ENCODE measurements at regions not wholly inside any gene's neighbourhood (a gene's known extent, or its start where the extent isn't known, plus 50 kb on each side); places are given as distances from the start of the nearest gene placed in this dataset.

DNA sequence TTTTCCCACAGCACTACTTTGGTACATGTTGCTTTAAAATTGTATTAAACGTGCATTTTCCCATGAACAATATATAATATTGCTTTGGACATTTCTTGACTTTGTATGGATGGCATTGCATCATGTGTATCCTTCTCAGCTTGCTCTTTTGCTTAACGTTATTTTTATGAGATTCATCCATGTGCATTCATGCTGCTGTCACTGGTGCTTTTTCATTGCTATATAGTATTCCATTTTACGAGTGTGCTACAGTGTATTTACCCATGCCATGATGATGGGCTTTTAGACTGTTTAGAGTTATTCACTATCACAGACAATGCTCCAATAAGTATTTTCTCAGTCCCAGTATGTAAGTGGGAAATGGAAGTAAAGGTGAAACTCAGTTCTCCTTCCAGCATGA is 195.2 kb upstream of the COX10 start:
- no peak for TF ChIP-seq EGR1 (IDR thresholded peaks at IDR 0.05)
- TF ChIP-seq YY1 (IDR thresholded peaks at IDR 0.05; ENCODE audit: low read depth), result no peak
- no peak for TF ChIP-seq FOXM1 (IDR thresholded peaks at IDR 0.05; ENCODE audit: borderline replicate concordance, low read depth)
- TF ChIP-seq TCF12 (IDR thresholded peaks at IDR 0.05; ENCODE audit: low read depth), result no peak
- TF ChIP-seq, protein P1, sequence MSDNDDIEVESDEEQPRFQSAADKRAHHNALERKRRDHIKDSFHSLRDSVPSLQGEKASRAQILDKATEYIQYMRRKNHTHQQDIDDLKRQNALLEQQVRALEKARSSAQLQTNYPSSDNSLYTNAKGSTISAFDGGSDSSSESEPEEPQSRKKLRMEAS (IDR thresholded peaks at IDR 0.05), result no peak
- no peak for TF ChIP-seq NFIC (IDR thresholded peaks at IDR 0.05)
- TF ChIP-seq, protein P2, sequence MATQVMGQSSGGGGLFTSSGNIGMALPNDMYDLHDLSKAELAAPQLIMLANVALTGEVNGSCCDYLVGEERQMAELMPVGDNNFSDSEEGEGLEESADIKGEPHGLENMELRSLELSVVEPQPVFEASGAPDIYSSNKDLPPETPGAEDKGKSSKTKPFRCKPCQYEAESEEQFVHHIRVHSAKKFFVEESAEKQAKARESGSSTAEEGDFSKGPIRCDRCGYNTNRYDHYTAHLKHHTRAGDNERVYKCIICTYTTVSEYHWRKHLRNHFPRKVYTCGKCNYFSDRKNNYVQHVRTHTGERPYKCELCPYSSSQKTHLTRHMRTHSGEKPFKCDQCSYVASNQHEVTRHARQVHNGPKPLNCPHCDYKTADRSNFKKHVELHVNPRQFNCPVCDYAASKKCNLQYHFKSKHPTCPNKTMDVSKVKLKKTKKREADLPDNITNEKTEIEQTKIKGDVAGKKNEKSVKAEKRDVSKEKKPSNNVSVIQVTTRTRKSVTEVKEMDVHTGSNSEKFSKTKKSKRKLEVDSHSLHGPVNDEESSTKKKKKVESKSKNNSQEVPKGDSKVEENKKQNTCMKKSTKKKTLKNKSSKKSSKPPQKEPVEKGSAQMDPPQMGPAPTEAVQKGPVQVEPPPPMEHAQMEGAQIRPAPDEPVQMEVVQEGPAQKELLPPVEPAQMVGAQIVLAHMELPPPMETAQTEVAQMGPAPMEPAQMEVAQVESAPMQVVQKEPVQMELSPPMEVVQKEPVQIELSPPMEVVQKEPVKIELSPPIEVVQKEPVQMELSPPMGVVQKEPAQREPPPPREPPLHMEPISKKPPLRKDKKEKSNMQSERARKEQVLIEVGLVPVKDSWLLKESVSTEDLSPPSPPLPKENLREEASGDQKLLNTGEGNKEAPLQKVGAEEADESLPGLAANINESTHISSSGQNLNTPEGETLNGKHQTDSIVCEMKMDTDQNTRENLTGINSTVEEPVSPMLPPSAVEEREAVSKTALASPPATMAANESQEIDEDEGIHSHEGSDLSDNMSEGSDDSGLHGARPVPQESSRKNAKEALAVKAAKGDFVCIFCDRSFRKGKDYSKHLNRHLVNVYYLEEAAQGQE (IDR thresholded peaks at IDR 0.05; ENCODE audit: low read depth), result no peak
- no peak for TF ChIP-seq CEBPB (IDR thresholded peaks at IDR 0.05)
- no peak for TF ChIP-seq TEAD4 (IDR thresholded peaks at IDR 0.05)
- TF ChIP-seq, protein P3, sequence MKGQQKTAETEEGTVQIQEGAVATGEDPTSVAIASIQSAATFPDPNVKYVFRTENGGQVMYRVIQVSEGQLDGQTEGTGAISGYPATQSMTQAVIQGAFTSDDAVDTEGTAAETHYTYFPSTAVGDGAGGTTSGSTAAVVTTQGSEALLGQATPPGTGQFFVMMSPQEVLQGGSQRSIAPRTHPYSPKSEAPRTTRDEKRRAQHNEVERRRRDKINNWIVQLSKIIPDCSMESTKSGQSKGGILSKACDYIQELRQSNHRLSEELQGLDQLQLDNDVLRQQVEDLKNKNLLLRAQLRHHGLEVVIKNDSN (IDR thresholded peaks at IDR 0.05), result no peak
- TF ChIP-seq RAD21 (IDR thresholded peaks at IDR 0.05; ENCODE audit: low read depth), result no peak
- TF ChIP-seq ZBTB7A (IDR thresholded peaks at IDR 0.05; ENCODE audit: low read depth), result no peak
- no peak for TF ChIP-seq TAF1 (IDR thresholded peaks at IDR 0.05; ENCODE audit: low read depth)
- TF ChIP-seq EP300 (IDR thresholded peaks at IDR 0.05; ENCODE audit: borderline replicate concordance), result no peak
- TF ChIP-seq CREB1 (IDR thresholded peaks at IDR 0.05; ENCODE audit: low read depth), result no peak

- TF ChIP-seq, protein P1 (IDR thresholded peaks at IDR 0.05), result no peak
- TF ChIP-seq, protein P3 (IDR thresholded peaks at IDR 0.05), result no peak
- no peak for TF ChIP-seq ZBTB7A (IDR thresholded peaks at IDR 0.05; ENCODE audit: low read depth)
- TF ChIP-seq TEAD4 (IDR thresholded peaks at IDR 0.05), result no peak
- no peak for TF ChIP-seq CREB1 (IDR thresholded peaks at IDR 0.05; ENCODE audit: low read depth)
- TF ChIP-seq CEBPB (IDR thresholded peaks at IDR 0.05), result no peak
- TF ChIP-seq TCF12 (IDR thresholded peaks at IDR 0.05; ENCODE audit: low read depth), result no peak
These were observed 194.5 kb upstream of the COX10 start for GRCh38 chr17:13874817-13875216.

- TF ChIP-seq, protein P1 (IDR thresholded peaks at IDR 0.05), result no peak
- TF ChIP-seq TCF12 (IDR thresholded peaks at IDR 0.05; ENCODE audit: low read depth) (no peak), FOXM1 (IDR thresholded peaks at IDR 0.05; ENCODE audit: borderline replicate concordance, low read depth) (no peak)
- TF ChIP-seq, protein P2 (IDR thresholded peaks at IDR 0.05; ENCODE audit: low read depth), result no peak
These were observed 189.3 kb upstream of the COX10 start for GRCh38 chr17:13879961-13880466.

GRCh38 chr17:13883659-13884058 is 185.6 kb upstream of the COX10 start:
- TF ChIP-seq CEBPB (IDR thresholded peaks at IDR 0.05) (no peak), ZBTB7A (IDR thresholded peaks at IDR 0.05; ENCODE audit: low read depth) (no peak), CREB1 (IDR thresholded peaks at IDR 0.05; ENCODE audit: low read depth) (no peak), EP300 (IDR thresholded peaks at IDR 0.05; ENCODE audit: borderline replicate concordance) (no peak), TEAD4 (IDR thresholded peaks at IDR 0.05) (no peak), RAD21 (IDR thresholded peaks at IDR 0.05; ENCODE audit: low read depth) (no peak), YY1 (IDR thresholded peaks at IDR 0.05; ENCODE audit: low read depth) (no peak), EGR1 (IDR thresholded peaks at IDR 0.05) (no peak), FOXM1 (IDR thresholded peaks at IDR 0.05; ENCODE audit: borderline replicate concordance, low read depth) (no peak), TAF1 (IDR thresholded peaks at IDR 0.05; ENCODE audit: low read depth) (no peak), TCF12 (IDR thresholded peaks at IDR 0.05; ENCODE audit: low read depth) (no peak), NFIC (IDR thresholded peaks at IDR 0.05) (no peak)
- TF ChIP-seq, protein P2 (IDR thresholded peaks at IDR 0.05; ENCODE audit: low read depth), result no peak
- TF ChIP-seq, protein P3 (IDR thresholded peaks at IDR 0.05), result no peak
- TF ChIP-seq, protein P1 (IDR thresholded peaks at IDR 0.05), result no peak
